Smooth muscle cell (in vitro differentiated cells): ENCODE measurements at regions not wholly inside any gene's neighbourhood (a gene's known extent, or its start where the extent isn't known, plus 50 kb on each side); places are given as distances from the start of the nearest gene placed in this dataset.

Experiments used
- DNase-seq: peaks from one replicate; lab custom pipeline; 2025; ENCODE audit not compliant: unreplicated experiment; lab: John Stamatoyannopoulos, UW
- H2AFZ ChIP-seq: fragments of 200-600 bp; sonication (generic); 2 replicates; pipeline ENCODE4 v1.6.0; 2016; ENCODE audit warnings: antibody characterized with exemption, low read depth, mild to moderate bottlenecking
- H3F3A ChIP-seq: fragments of 200-600 bp; sonication (generic); 2 replicates; pipeline ENCODE4 v1.6.0; 2017; ENCODE audit warnings: antibody characterized with exemption, low read depth
- H3K27ac ChIP-seq: fragments of 200-600 bp; sonication (generic); 2 replicates; pipeline ENCODE4 v1.5.1; 2016; ENCODE audit warnings: low read depth, mild to moderate bottlenecking
- H3K27me3 ChIP-seq: fragments of 200-600 bp; sonication (generic); 2 replicates; pipeline ENCODE4 v1.6.1; 2016; ENCODE audit warnings: low read depth, mild to moderate bottlenecking
- H3K36me3 ChIP-seq: fragments of 200-600 bp; sonication (generic); 2 replicates; pipeline ENCODE4 v1.5.1; 2016; ENCODE audit warnings: low read depth
- H3K4me1 ChIP-seq: fragments of 200-600 bp; sonication (generic); 2 replicates; pipeline ENCODE4 v1.5.1; 2016; ENCODE audit warnings: low read depth
- H3K4me2 ChIP-seq: fragments of 200-600 bp; sonication (generic); 2 replicates; pipeline ENCODE4 v1.6.0; 2016; ENCODE audit warnings: mild to moderate bottlenecking
- H3K4me3 ChIP-seq: fragments of 200-600 bp; sonication (generic); 2 replicates; pipeline ENCODE4 v1.5.1; 2016; ENCODE audit warnings: mild to moderate bottlenecking
- H3K79me2 ChIP-seq: fragments of 200-600 bp; sonication (generic); 2 replicates; pipeline ENCODE4 v1.6.0; 2016; ENCODE audit warnings: low read depth, mild to moderate bottlenecking
- H3K9ac ChIP-seq: fragments of 200-600 bp; sonication (generic); 2 replicates; pipeline ENCODE4 v1.6.0; 2016; ENCODE audit warnings: low read depth
- H3K9me3 ChIP-seq: fragments of 200-600 bp; sonication (generic); replicated peaks from 2 replicates; pipeline ENCODE4 v1.5.1; 2016; ENCODE audit warnings: low read depth
- H4K20me1 ChIP-seq: fragments of 200-600 bp; sonication (generic); 2 replicates; pipeline ENCODE4 v1.6.0; 2016; ENCODE audit warnings: low read depth
- CTCF ChIP-seq: fragments of 200-600 bp; sonication (generic); IDR thresholded peaks from 2 replicates; pipeline ENCODE4 v1.5.1; 2017; ENCODE audit warnings: borderline replicate concordance, mild to moderate bottlenecking, antibody characterized with exemption; ENCODE audit not compliant: insufficient read depth, poor library complexity, severe bottlenecking
- WGBS: methylation state at CpG from one replicate; pipeline ENCODE4 v1.1.7; 2016; ENCODE audit warnings: low lambda C conversion rate; 5-methylcytosine and 5-hydroxymethylcytosine counted together

DNA sequence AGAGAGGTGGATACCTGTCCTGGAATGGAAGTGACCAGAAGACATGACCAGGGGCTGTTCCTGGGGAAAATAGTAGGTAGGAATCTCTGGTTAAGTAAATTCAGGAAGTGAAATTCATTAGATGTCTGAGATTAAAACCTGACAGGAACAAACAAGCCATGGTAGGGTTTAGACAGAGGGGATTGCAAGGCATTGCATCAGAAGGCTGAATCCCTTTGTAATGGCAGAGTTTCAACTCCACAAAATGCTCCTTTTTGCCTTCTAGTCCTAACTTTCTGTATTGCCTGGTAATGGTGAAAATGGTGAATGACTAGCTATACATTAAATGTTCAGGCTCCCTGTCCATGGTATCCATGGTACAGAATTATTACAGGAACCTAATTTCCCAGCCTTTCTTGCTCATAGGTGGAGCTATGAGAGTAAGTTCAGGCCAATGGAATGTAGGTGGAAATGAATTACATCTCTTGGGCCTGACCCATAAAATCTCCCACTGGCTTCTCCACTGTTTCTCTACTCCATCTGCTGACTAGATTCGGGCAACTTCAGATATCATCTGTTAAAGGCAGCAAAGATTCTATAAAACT lies 113.4 kb upstream of the CNTLN start:
- H2AFZ ChIP-seq, result no peak overlapping the region
- H3K9ac ChIP-seq, result no peak overlapping the region
- no peak overlapping the region for H3K4me3 ChIP-seq
- no peak overlapping the region for H3K27ac ChIP-seq
- DNase-seq, result no peak
- no peaks in the 10 kb centered on the region for H3K36me3 ChIP-seq
- no peaks in the 10 kb centered on the region for H3K79me2 ChIP-seq
- H3K4me1 ChIP-seq, result no peaks in the 10 kb centered on the region
- no peaks in the 10 kb centered on the region for H3K9me3 ChIP-seq
- no peak for TF ChIP-seq CTCF
- H3F3A ChIP-seq, result no peaks in the 10 kb centered on the region
- 97% methylated on average over 1 of the region's 1 CpG for WGBS
- no peaks in the 10 kb centered on the region for H4K20me1 ChIP-seq
- H3K4me2 ChIP-seq, result no peak overlapping the region
- peaks cover 7% of the 10 kb centered on the region for H3K27me3 ChIP-seq

DNA sequence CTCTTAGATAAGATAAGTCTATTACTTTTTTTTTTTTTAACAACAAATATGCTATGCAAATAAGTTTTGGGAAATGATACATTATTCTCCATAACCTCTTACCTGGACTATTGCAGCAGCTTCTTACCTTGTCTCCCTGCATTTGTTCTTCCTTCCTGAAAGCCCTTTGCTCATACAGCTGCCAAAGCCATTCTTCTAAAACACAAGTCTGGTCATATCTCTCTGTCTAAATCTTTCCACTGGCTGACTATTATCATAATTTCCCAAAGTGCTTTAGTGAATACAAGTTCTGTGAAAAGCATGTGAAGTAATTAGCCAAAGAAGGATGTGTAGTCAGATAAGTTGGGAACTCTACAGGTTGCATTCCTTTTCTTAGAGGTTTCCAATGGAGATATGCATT lies 115.4 kb upstream of the CNTLN start:
- Histone ChIP-seq H3K9me3 (no peaks in the 10 kb centered on the region), H4K20me1 (no peaks in the 10 kb centered on the region), H2AFZ (no peak overlapping the region), H3K4me2 (no peak overlapping the region), H3K27me3 (peaks cover 9% of the 10 kb centered on the region), H3F3A (no peaks in the 10 kb centered on the region), H3K79me2 (no peaks in the 10 kb centered on the region), H3K9ac (no peak overlapping the region), H3K27ac (no peak overlapping the region), H3K36me3 (no peaks in the 10 kb centered on the region), H3K4me3 (no peak overlapping the region), H3K4me1 (no peaks in the 10 kb centered on the region)
- no peak for TF ChIP-seq CTCF
- DNase-seq, result no peak

- no peak for TF ChIP-seq CTCF
- H3K27me3 ChIP-seq, result peaks cover 9% of the 10 kb centered on the region
- no peaks in the 10 kb centered on the region for H4K20me1 ChIP-seq
- no peak overlapping the region for H3K4me3 ChIP-seq
- no peaks in the 10 kb centered on the region for H3K4me1 ChIP-seq
- H3K9ac ChIP-seq, result no peak overlapping the region
- DNase-seq, result no peak
- H3K9me3 ChIP-seq, result no peaks in the 10 kb centered on the region
- H3F3A ChIP-seq, result no peaks in the 10 kb centered on the region
- 91% methylated on average over 3 of the region's 3 CpGs for WGBS
- H3K36me3 ChIP-seq, result no peaks in the 10 kb centered on the region
- H2AFZ ChIP-seq, result peak overlapping the region; percentile 27
- no peak overlapping the region for H3K4me2 ChIP-seq
- H3K27ac ChIP-seq, result no peak overlapping the region
- no peaks in the 10 kb centered on the region for H3K79me2 ChIP-seq
These were observed 116.2 kb upstream of the CNTLN start for GRCh38 chr9:17018540-17019196.
